NCI-H774 (cell line): ENCODE measurements at regions not wholly inside any gene's neighbourhood (a gene's known extent, or its start where the extent isn't known, plus 50 kb on each side); places are given as distances from the start of the nearest gene placed in this dataset.
"Not testable (repeated sequence)": the region's sequence is repeated elsewhere in the genome, so short reads cannot be mapped to it uniquely, and the experiment has no call there.

Experiments
- DNase-seq: peaks from one replicate; lab custom pipeline; 2025; lab: John Stamatoyannopoulos, UW

GRCh38 chr5:133881576-133882388 lies 86.6 kb downstream of the C5orf15 start:
- peak; percentile 9 for DNase-seq

- no peak for DNase-seq
Measured at GRCh38 chr5:133878236-133878555, 90.2 kb downstream of the C5orf15 start.

- DNase-seq = no peak
Measured at GRCh38 chr5:133877351-133878235, 90.8 kb downstream of the C5orf15 start.

DNA sequence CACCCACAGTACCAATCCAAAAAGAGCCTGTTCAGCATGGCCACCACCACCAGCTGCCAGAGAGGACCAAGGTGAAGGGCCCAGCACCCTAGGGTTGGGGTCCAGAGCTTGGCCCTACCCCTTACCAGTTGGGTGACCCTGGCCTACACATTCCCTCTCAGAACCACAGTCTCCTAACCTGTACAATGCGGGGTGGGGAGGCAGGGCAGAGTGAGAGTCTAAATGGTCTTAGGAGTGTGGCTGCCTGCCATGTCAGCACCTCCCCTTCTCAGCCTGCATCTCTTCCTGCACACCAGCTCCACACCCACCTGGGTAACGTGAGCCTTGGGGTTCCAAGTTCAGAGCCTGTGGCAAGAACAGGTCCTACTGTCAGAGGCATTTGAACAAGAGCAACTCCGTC lies 92.2 kb downstream of the C5orf15 start:
- DNase-seq = no peak

GRCh38 chr5:133875179-133875578 lies 93.2 kb downstream of the C5orf15 start:
- DNase-seq = no peak

- no peak for DNase-seq
Measured at GRCh38 chr5:133873449-133873848, 95.0 kb downstream of the C5orf15 start.

DNA sequence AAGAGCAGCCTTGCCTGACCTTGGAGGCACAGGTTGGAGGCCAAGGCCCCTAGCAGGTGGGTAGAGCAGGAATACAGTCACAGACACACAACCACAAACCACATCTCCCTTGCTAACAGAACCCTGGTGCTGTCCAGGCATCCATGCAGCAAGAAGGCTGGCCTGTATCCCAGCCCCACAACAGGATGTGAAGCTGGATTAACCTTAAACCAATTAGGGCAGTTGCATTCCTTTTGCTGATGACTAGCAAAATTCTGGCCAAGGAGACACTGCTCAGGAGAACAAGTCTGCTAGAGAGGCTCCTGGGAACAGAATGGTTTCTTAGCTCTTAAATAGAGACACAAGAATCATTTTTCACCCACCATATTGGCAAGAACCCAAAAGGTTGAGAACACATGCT lies 97.8 kb downstream of the C5orf15 start:
- no peak for DNase-seq

- peak; percentile 25 for DNase-seq
Measured at GRCh38 chr5:133869519-133870335, 98.7 kb downstream of the C5orf15 start.

GRCh38 chr5:133868946-133869518 lies 99.4 kb downstream of the C5orf15 start:
- DNase-seq = peak; percentile 54

DNA sequence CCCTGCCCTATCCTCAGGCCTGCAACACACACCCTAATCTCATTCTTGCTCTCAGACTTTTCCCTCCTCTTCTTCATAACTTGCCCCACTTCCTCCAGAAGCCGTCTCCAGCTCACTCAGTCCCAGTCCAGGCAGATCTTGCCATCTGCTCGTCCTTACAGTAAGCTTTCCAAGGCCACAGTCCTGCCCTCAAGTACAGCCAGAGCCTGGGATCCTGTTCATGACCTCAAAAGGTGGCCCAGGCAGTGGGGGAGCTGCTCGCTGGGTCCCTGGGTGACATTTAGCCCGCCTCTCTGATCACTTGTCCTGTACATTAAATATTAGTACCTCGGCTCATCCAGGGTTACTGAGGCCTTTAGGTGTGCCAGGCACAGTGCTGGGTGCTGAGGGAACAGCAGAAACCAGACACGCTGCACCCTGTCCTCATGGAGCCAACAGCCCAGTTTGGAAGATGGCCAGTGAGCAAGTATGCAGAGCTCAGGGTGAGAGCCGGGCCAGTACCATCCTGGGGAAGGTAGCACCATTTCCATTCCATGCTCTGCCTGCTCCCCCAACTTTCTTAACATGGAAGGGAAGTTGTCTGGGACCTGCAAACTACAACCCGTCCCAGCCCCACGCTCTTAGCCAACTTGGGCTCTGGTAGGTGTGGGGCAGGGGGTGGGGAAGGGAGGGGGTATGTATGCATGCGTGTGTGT lies 100.4 kb downstream of the C5orf15 start:
- DNase-seq = no peak

- no peak for DNase-seq
Measured at GRCh38 chr5:133867341-133867740, 101.1 kb downstream of the C5orf15 start.

DNA sequence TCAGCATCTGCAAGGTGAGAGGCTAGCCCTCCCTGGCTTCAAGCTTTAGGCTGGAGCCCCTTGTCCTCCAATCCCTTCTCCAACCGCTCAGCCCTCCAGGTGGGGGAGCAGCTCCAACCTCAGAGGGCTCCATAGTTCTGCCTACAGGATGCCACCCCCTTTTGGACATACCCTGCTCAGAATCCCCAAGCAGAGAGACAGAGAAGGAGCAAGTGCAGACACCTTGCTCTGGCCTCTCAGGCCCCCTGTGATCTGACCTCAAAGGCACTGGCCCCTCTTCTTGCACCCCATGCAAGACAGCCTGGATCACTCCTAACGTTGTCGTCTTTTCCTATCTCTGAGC lies 101.6 kb downstream of the C5orf15 start:
- DNase-seq = no peak

DNA sequence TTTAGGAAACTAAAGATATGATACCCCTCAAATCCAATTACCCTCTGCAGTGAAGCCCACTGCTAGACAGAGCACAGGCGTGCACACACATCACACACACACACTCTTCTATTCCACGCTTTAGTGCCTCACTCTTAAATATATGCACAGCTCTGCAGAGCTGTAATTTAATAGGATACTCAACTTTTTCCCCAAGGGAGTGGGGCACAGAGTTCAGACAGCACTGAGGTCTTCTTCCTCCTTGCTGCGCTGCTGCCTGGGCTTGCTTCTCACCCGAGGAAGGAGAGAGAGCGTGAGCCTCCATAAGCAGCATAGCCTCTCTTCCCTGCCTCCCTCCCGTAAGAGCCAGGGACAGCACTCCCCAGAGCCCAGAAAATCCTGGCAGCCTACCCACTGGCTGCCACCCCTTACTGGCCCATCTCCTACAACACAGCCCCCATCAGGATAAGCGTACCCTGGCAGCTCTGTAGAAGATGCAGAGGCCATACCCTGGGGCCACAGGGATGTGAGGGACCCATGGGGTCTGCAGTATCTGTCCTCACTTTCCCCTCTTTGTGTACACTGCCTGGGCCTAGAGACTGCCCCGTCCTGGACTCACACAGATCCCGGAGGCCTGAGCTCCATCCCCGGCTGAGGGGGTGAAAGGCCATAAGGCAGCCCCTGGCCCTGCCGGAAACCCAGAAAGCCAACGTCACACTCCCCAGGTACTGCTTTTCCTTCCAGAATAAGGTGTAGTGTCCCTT lies 102.1 kb downstream of the C5orf15 start:
- no peak for DNase-seq

DNA sequence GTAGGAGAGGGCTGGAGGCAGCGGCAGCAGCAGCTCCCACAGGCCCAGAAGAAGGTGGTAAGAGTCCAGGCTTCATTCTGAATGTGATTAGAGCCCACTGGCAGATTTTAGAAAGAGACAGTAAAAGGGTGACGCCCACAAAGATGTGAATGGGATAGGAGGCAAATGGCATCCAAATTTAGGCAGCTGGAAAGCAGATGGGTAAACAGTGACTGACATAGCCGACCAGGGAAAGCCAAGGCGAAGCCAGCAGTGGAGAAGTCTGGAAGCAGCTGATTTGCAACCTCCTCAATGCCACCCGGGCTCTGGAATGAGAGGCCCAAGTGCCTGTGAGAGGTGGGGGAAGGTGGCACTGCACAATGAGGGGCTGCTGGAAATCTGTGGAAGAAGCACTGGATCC lies 103.3 kb downstream of the C5orf15 start:
- no peak for DNase-seq

- DNase-seq = no peak
Measured at GRCh38 chr5:133864711-133865110, 103.7 kb downstream of the C5orf15 start.

GRCh38 chr5:133863857-133864585 lies 104.4 kb downstream of the C5orf15 start:
- DNase-seq = no peak

- DNase-seq = no peak
Measured at GRCh38 chr5:133861161-133861737, 107.2 kb downstream of the C5orf15 start.

DNA sequence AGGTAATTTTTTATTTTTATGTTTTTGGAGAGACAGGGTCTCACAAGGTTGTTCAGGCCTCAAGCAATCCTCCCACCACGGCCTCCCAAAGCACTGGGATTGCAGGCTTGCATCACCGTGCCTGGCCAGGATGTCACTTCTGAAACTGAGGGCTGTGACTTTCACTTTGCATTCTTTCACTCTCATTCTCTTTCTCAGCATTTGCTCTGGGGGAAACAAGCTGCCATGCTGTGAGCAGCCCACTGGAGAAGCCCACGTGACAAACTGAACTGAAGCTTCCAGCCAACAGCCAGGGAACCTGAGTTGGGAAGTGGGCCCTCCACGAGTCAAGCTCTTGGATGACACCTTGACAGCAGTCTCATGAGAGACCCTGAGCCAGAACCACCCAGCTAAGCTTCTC lies 109.4 kb downstream of the C5orf15 start:
- DNase-seq = no peak

GRCh38 chr5:133857595-133858313 lies 110.7 kb downstream of the C5orf15 start:
- DNase-seq = not testable (repeated sequence)
